ENCODE measurements at regions not wholly inside any gene's neighbourhood (a gene's known extent, or its start where the extent isn't known, plus 50 kb on each side); places are given as distances from the start of the nearest gene placed in this dataset.

DNA sequence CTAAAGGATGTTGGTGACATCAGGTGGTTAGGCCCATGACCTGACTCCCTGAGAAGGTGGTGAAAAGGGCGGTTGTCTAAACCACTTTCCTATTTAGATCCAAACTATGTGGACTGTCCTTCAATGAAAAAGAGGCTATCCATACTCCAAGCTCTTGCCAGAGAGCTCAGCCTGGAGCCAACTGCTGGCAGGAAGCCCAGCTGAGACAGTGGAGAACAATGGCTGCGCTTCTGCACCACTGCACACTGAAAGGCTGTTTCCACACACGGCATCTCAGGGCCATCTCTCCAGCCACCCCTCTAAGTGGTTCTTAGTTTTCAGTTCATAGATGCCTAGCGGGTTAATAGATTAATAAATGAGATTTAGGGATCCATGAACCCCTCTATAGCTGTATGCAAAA, 488.8 kb upstream of the ZMIZ1 start:
- Histone ChIP-seq H3K27me3 (replicated peaks; ENCODE audit: insufficient read depth, low read depth, low read length, poor library complexity) (no peaks in the 10 kb centered on the region), H3K36me3 (ENCODE audit: insufficient read depth, low read length, poor library complexity, severe bottlenecking) (no peaks in the 10 kb centered on the region), H3K4me1 (ENCODE audit: insufficient read depth, low read length, poor library complexity, severe bottlenecking) (no peaks in the 10 kb centered on the region), H3K27ac (ENCODE audit: low read depth, low read length, poor library complexity, severe bottlenecking) (no peak overlapping the region), H3K9me3 (ENCODE audit: low read depth, low read length, poor library complexity, severe bottlenecking) (no peaks in the 10 kb centered on the region), H3K4me3 (ENCODE audit: low read depth, low read length, poor library complexity, severe bottlenecking) (no peak overlapping the region)
- ChIA-PET CTCF (no interaction called here), POLR2A (ENCODE audit: low non-redundant PET) (no interaction called here)
- DNase-seq (ENCODE audit: low spot score) = peak; percentile 66
- intact Hi-C loops (cut with micrococcal nuclease; ENCODE audit: unreplicated experiment) = no loop called here
- BruUV-seq (replicated peaks) = no TSS peak
- TF ChIP-seq, protein P1, sequence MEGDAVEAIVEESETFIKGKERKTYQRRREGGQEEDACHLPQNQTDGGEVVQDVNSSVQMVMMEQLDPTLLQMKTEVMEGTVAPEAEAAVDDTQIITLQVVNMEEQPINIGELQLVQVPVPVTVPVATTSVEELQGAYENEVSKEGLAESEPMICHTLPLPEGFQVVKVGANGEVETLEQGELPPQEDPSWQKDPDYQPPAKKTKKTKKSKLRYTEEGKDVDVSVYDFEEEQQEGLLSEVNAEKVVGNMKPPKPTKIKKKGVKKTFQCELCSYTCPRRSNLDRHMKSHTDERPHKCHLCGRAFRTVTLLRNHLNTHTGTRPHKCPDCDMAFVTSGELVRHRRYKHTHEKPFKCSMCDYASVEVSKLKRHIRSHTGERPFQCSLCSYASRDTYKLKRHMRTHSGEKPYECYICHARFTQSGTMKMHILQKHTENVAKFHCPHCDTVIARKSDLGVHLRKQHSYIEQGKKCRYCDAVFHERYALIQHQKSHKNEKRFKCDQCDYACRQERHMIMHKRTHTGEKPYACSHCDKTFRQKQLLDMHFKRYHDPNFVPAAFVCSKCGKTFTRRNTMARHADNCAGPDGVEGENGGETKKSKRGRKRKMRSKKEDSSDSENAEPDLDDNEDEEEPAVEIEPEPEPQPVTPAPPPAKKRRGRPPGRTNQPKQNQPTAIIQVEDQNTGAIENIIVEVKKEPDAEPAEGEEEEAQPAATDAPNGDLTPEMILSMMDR (conservative IDR thresholded peaks at IDR 0.05; ENCODE audit: low read depth, low read length) = no peak
- TF ChIP-seq EZH2 (IDR thresholded peaks at IDR 0.05; ENCODE audit: borderline replicate concordance, low read depth, low read length, poor library complexity, severe bottlenecking) = no peak

DNA sequence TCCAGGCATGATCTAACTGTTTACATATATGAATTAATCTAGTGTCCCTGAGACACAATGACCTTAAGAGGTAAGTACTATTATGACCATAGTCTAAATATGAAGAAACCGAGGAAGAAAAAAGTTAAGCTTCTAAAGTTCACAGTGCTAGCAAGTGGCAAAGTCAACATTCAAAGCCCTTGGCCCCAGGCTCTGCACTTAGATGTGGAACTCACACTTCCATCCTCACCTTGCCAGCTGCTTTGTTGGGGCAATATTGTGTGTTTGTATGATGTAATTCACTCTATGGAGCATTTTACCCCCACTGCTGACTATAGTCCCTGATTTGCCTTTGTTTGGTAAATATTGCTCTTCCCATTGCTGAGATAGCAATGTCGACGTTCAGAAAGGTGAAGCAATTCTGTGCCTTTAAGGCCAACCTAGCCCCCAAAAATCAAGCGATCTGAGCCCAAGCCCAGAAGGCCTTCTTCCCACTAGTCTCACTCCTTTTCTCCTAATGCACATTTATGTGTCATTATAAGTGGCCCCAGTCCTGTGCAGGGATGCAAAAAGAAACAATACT, 487.6 kb upstream of the ZMIZ1 start:
- Histone ChIP-seq H3K9me3 (ENCODE audit: low read depth, low read length, poor library complexity, severe bottlenecking) (no peaks in the 10 kb centered on the region), H3K4me1 (ENCODE audit: insufficient read depth, low read length, poor library complexity, severe bottlenecking) (no peaks in the 10 kb centered on the region), H3K27me3 (replicated peaks; ENCODE audit: insufficient read depth, low read depth, low read length, poor library complexity) (no peaks in the 10 kb centered on the region), H3K36me3 (ENCODE audit: insufficient read depth, low read length, poor library complexity, severe bottlenecking) (no peaks in the 10 kb centered on the region), H3K4me3 (ENCODE audit: low read depth, low read length, poor library complexity, severe bottlenecking) (no peak overlapping the region), H3K27ac (ENCODE audit: low read depth, low read length, poor library complexity, severe bottlenecking) (no peak overlapping the region)
- intact Hi-C loops (cut with micrococcal nuclease; ENCODE audit: unreplicated experiment) = no loop called here
- ChIA-PET POLR2A (ENCODE audit: low non-redundant PET) (no interaction called here), CTCF (no interaction called here)
- TF ChIP-seq EZH2 (IDR thresholded peaks at IDR 0.05; ENCODE audit: borderline replicate concordance, low read depth, low read length, poor library complexity, severe bottlenecking) = no peak
- TF ChIP-seq, protein P1 (conservative IDR thresholded peaks at IDR 0.05; ENCODE audit: low read depth, low read length) = no peak
- no TSS peak for BruUV-seq (replicated peaks)
- no peak for DNase-seq (ENCODE audit: low spot score)

DNA sequence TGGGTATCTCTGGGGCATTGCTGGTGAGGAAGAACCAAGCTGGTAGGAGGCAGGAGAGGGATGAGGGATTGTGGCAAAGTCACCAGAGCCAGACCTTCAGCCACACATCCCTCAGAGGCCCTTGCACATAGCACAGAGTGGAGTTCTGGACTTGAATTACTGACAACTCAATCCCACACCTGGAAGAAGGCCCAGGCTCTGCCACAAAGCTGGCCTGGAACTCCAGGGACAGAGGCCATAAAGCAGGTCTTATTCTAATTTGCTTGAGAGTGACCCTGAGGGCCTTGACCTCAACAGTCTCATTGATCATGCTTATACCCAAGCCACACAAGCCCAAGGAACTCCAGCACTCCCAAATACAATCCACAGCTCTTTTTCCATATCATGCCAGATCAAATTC, 486.2 kb upstream of the ZMIZ1 start:
- no TSS peak for BruUV-seq (replicated peaks)
- ChIA-PET CTCF (no interaction called here), POLR2A (ENCODE audit: low non-redundant PET) (no interaction called here)
- DNase-seq (ENCODE audit: low spot score) = no peak
- Histone ChIP-seq H3K27ac (ENCODE audit: low read depth, low read length, poor library complexity, severe bottlenecking) (no peak overlapping the region), H3K4me1 (ENCODE audit: insufficient read depth, low read length, poor library complexity, severe bottlenecking) (no peaks in the 10 kb centered on the region), H3K4me3 (ENCODE audit: low read depth, low read length, poor library complexity, severe bottlenecking) (no peak overlapping the region), H3K36me3 (ENCODE audit: insufficient read depth, low read length, poor library complexity, severe bottlenecking) (no peaks in the 10 kb centered on the region), H3K9me3 (ENCODE audit: low read depth, low read length, poor library complexity, severe bottlenecking) (no peaks in the 10 kb centered on the region), H3K27me3 (replicated peaks; ENCODE audit: insufficient read depth, low read depth, low read length, poor library complexity) (no peaks in the 10 kb centered on the region)
- intact Hi-C loops (cut with micrococcal nuclease; ENCODE audit: unreplicated experiment) = no loop called here
- TF ChIP-seq, protein P1 (conservative IDR thresholded peaks at IDR 0.05; ENCODE audit: low read depth, low read length) = no peak
- no peak for TF ChIP-seq EZH2 (IDR thresholded peaks at IDR 0.05; ENCODE audit: borderline replicate concordance, low read depth, low read length, poor library complexity, severe bottlenecking)
